Hematopoietic multipotent progenitor cell treated with erythropoietin and hydrocortisone succinate and interleukin-3 and kit ligand, for 17 days (in vitro differentiated cells): ENCODE measurements at regions not wholly inside any gene's neighbourhood (a gene's known extent, or its start where the extent isn't known, plus 50 kb on each side); places are given as distances from the start of the nearest gene placed in this dataset.

Source experiments
- DNase-seq: peaks from one replicate; pipeline ENCODE4 v3.0.0-alpha.2; 2015; ENCODE audit warnings: low spot score

GRCh38 chr3:107092121-107092520 is 285.1 kb upstream of the CCDC54 start:
- DNase-seq = no peak

- DNase-seq = no peak
Measured at GRCh38 chr3:107098864-107099263, 278.4 kb upstream of the CCDC54 start.

GRCh38 chr3:107100137-107100536 is 277.1 kb upstream of the CCDC54 start:
- DNase-seq = no peak

DNA sequence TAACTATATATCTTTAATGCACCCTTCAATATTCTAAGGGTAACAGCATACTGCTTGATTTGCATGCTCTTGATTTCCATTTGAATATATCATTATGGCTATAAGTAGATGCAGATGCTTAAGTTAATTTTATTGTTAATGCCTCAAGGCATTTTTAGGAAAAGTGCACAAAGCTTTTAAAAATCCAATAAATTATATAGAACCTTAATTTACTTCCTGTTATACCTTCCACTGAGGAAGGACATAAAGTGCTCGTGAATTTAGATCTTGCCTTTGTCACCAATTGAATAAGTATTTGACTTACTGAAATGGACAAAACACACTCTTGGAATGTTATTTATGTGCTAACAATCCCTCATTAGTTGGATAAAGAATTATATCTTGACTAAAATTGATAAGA is 276.7 kb upstream of the CCDC54 start:
- no peak for DNase-seq

DNA sequence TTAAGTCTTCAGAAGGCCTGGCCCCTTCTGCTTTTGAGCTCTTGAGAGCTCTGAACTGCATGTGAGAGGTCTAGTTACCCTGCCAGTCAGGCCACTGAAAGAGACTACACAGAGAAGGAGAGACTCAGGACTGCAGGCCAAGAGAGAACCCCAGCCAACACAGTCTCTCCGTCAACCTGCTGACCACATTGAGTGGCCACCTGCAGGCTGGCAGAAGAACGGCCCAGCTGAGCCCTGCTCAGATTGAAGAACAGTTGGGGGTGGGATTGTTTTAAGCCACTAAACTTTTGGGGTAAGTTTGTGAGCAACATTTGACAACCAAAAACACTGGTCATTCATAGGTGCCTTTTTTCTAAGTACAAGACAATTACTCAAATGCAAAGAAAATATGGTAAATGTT is 273.5 kb upstream of the CCDC54 start:
- no peak for DNase-seq

GRCh38 chr3:107106316-107106715 is 270.9 kb upstream of the CCDC54 start:
- no peak for DNase-seq

DNA sequence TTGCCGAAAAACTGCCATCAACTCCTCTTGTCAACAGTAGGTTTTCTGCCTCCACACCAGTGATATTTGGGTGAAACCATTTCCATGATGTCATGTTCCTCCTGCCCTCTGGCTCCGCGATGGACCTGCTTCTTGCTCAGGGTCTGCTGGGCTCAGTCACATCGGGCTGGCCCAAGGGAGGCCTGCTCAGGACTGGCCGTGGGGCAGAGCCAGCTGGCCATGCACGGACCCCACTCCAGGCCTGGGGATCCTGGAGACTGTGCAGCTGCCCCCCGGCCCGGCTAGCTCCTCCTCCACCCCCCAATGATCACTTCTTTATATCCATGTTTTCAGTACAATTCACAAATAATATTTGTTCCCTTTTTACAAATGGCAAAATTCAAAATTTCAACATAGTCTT is 270.3 kb upstream of the CCDC54 start:
- DNase-seq = no peak

DNA sequence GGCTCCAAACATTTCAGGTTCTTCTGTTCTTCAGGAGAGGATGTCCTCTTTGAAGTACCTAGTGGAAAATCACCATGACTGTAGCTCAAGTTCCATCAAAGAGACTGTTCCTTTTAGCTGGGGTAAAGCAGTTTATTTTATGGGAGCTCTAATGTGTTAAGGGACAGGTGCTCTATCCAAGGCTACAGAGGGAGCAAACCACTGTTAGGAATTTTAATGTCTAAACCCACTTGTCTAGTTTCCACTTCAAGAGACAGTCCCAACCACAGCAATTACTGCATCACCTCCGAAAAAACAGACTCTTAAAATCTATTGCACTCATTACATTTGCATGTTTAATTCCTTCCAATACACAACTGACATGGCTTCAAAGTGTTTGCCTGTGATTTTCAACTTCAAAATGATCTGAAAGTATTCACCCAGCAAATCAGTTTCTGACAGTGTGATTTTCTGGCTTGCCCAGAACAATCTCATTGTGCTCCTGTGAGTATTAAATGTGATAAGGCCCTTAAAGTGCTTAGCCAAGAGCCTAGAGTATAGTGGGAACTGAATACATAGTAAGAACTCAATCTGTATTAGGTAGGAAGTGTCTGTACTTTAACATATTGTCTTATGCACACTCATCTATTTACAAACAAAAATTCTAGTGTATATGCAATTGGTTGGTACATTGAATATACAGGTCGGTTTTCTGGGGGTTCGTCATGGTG is 266.5 kb upstream of the CCDC54 start:
- no peak for DNase-seq

DNA sequence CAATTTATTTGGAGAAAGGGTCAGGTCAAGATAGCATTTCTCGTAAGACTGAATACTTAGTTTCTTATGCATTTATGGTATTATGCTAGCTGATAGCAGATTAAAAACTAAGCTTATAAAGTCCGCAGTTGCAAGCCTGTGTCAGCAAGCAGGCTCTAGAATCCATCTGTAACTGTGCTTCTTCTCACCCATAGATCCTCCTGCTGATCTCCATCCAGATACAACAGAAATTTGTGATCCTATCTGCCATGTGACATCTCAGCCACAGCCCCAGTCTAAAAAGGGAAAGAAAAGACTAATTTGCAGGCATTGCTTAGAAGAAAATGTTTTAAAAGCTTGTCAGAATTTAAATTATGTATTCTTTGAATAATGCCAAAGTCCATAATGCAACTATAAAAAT is 265.4 kb upstream of the CCDC54 start:
- DNase-seq = no peak

- DNase-seq = no peak
Measured at GRCh38 chr3:107112356-107112755, 264.9 kb upstream of the CCDC54 start.

DNA sequence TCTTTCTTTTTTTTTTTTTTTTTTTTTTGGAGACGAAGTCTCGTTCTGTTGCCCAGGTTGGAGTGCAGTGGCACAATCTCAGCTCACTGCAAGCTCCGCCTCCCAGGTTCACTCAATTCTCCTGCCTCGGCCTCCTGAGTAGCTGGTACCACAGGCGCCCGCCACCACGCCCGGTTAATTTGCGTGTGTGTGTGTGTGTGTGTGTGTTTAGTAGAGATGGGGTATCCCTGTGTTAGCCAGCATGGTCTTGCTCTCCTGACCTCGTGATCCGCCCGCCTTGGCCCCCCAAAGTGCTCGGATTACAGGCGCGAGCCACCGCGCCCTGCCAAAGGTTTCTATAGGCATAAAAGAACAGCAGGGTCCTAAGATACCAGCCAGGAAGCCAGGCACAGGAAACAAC is 261.0 kb upstream of the CCDC54 start:
- no peak for DNase-seq

DNA sequence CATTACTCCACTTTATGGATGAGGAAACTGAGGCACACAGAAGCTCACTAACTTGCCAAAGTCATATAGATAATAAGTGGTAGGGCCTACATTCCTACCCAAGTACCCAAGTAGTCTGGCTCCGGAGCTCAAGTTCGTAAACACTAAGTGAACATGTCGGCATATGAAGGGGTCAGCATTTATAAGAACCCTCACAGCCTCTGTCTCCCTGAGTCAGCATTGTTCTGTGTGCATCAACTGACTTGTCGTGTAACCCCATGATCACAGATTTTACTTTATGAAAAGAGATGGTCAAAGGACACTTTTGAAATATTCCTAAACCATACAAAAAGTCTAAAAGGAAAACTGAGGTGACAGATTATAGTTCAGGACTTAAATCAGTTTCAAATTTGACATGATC is 260.1 kb upstream of the CCDC54 start:
- DNase-seq = no peak

GRCh38 chr3:107117922-107118536 is 259.2 kb upstream of the CCDC54 start:
- no peak for DNase-seq

DNA sequence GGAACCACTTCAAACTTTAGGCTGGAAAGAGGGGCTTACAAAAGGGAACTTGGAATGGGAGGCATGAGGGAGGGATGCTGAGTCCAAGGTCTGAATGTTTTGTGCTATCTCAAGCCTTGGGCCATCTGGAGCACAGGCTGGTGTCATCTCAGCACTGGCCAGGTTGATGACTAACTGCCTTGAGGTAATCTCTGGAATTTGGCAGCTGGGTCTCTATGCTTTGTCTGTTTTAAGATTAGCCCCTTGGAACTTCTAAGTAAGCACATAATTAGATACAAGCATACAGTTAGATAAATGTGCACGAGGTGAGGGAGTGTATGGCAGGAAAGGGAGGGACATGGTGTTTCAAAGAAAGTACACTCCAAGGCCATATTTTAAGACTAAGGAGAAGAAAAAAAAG is 252.4 kb upstream of the CCDC54 start:
- DNase-seq = no peak

GRCh38 chr3:107128946-107129345 is 248.3 kb upstream of the CCDC54 start:
- DNase-seq = no peak

DNA sequence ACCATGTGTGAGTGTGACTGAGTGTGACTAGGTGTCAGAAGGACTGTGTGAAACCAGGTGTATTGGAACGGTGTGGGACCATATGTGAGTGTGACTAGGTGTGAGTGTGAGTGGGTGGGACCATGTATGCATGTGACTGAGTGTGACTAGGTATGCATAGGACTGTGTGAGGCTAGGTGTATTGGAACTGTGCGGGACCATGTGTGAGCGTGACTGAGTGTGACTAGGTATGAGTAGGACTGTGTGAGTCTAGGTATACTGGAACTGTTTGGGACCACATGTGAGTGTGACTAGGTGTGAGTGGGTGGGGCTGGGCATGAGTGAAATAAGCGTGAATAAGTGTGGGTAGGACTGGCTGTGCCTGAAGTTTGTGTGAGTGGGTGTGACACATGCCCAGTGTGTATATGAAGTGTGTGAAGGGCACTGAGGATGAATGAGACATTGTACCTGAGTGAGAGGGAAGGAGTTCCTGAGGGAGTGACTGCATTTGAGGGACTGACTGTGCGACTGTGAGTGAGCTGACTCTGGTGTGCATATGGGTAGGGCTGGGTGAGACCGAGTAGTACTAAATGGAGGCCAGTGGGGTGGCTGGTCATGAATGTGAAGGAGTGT is 247.0 kb upstream of the CCDC54 start:
- DNase-seq = no peak

GRCh38 chr3:107132674-107133073 is 244.6 kb upstream of the CCDC54 start:
- no peak for DNase-seq

GRCh38 chr3:107133891-107134290 is 243.3 kb upstream of the CCDC54 start:
- DNase-seq = no peak

GRCh38 chr3:107142171-107142570 is 235.1 kb upstream of the CCDC54 start:
- DNase-seq = no peak

DNA sequence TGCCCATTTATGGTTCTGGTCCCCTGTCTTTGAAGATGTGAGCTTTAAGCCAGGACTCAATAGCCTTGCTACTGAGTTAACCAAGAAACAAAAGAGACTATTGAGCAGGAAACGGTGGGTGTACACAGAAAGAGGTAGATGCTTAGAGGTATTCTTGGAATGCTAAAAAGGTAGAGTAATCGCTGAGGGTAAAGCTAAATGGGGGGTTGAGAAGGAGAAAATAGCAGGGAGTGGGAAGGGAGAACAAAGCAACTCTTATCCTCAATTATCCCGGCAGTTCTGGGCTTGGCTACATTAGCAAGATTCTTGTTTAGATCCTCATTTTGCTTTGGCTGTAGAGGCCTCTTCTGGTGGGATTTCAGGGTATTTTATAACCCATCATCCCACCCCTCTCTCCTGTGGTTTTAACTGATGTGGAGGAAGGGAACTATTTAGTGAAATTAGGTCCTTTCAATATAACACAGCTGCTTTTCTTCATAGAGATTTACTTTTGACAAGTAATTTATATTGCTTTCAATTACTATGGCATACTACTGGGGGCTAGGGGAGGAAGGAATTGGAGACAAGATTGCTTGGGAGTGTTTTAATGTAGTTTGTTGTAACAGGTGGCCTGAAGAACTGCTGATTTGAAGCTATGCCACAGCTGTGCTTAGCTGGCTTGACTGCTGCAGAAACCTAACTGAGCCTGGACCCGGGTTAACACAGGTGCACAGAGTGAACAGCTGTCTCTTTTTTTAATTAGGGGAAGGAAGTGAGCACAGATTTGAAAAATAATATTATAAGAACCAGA is 234.3 kb upstream of the CCDC54 start:
- DNase-seq = no peak

DNA sequence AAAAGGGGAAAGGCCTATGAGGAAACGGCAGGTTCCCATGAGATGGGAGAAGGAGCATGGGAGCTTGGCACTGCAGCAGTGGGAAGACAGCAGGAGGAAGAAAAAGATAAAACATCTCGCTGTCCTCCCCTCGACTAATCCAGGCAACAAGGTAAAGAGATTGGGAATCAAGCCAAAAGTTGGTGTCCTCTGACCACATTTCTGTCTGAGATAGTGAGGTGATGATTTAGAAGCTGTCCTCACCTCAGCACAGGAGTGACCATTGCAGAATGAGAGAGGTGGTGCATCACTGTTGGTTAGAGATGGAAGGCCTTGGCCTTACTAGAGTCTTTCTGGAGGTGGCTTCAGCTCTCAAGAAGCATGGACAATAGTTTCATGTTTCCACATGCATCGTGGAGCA is 226.6 kb upstream of the CCDC54 start:
- no peak for DNase-seq

- DNase-seq = no peak
Measured at GRCh38 chr3:107153981-107154380, 223.3 kb upstream of the CCDC54 start.

DNA sequence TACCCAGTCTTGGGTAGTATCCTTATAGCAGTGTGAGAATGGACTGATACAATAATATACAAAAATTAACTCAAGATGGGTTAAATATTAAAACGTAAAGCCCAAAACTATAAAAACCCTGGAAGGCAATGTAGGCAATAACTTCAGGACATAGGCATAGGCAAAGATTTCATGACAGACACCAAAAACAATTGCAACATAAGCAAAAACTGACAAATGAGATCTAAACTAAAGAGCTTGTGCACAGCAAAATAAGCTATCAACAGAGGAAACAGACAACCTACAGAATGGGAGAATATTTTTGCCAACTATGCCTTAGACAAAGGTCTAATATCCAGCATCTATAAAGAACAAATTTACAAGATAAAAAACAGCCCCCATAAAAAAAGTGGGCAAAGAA is 204.8 kb upstream of the CCDC54 start:
- DNase-seq = no peak
